ENCODE measurements at regions not wholly inside any gene's neighbourhood (a gene's known extent, or its start where the extent isn't known, plus 50 kb on each side); places are given as distances from the start of the nearest gene placed in this dataset.

- Mint-ChIP-seq H3K9me3 (ENCODE audit: unreplicated experiment) (peaks cover 36% of the 10 kb centered on the region), H3K36me3 (ENCODE audit: low read depth, unreplicated experiment) (no peaks in the 10 kb centered on the region), H3K27ac (ENCODE audit: unreplicated experiment) (no peak overlapping the region), H3K27me3 (ENCODE audit: low read depth, unreplicated experiment) (no peaks in the 10 kb centered on the region), H3K4me3 (ENCODE audit: unreplicated experiment) (no peak overlapping the region), H3K4me1 (ENCODE audit: low read depth, unreplicated experiment) (no peaks in the 10 kb centered on the region)
- no peaks in the 10 kb centered on the region for H3K4me1 ChIP-seq (ENCODE audit: insufficient read depth, low read length)
- H2AFZ ChIP-seq (ENCODE audit: low read depth, low read length), result no peak overlapping the region
- H3K27me3 ChIP-seq (ENCODE audit: insufficient read depth, low read length), result no peaks in the 10 kb centered on the region
- H3K4me3 ChIP-seq (ENCODE audit: insufficient read depth, low read depth, low read length), result no peak overlapping the region
- DNase-seq (ENCODE audit: low read depth) (no peak), FAIRE-seq (no peak)
- H4K20me1 ChIP-seq (ENCODE audit: insufficient read depth, low read length), result no peaks in the 10 kb centered on the region
- H3K27ac ChIP-seq (ENCODE audit: low read depth, low read length), result no peak overlapping the region
- no peaks in the 10 kb centered on the region for H3K9me3 ChIP-seq (ENCODE audit: insufficient read depth, low read depth, low read length)
- H3K79me2 ChIP-seq (ENCODE audit: insufficient read depth, low read length), result no peaks in the 10 kb centered on the region
- TF ChIP-seq CTCF (IDR thresholded peaks at IDR 0.05; ENCODE audit: insufficient read depth, low read depth, low read length), result no peak
- TF ChIP-seq EZH2 (IDR thresholded peaks at IDR 0.05; ENCODE audit: insufficient read depth, low read length), result no peak
- no peaks in the 10 kb centered on the region for H3K36me3 ChIP-seq (ENCODE audit: insufficient read depth, low read length)
- H3K4me2 ChIP-seq (ENCODE audit: low read length), result no peak overlapping the region
- no peak overlapping the region for H3K9ac ChIP-seq (ENCODE audit: low read length)
These were observed 73.0 kb upstream of the MRPS6 start for GRCh38 chr21:34000375-34000774.

DNA sequence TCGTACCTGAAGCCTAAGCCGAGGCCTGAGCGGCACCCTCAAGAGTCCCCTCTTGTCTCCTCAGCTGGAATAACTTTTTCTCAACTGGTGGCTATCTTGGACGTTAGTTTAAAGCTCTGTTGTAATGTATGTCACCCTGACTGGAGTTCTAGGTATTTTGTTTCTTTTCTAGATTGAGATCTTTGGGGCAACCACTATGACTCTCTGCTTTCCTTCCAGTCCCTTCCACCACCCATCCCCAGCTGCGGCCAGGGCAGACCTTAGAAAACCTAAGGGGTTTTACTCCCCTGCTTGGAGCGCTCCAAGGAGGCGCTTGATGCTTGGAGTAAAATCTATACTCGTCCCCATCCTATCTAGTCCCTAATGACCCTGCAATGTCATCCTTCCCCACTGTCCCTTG is 74.6 kb upstream of the MRPS6 start:
- H3K27ac Mint-ChIP-seq (ENCODE audit: unreplicated experiment), result no peak overlapping the region
- Histone ChIP-seq H3K9ac (ENCODE audit: low read length) (no peak overlapping the region), H2AFZ (ENCODE audit: low read depth, low read length) (no peak overlapping the region), H3K4me2 (ENCODE audit: low read length) (no peak overlapping the region), H3K27me3 (ENCODE audit: insufficient read depth, low read length) (no peaks in the 10 kb centered on the region), H3K79me2 (ENCODE audit: insufficient read depth, low read length) (no peaks in the 10 kb centered on the region), H3K4me3 (ENCODE audit: insufficient read depth, low read depth, low read length) (no peak overlapping the region), H3K36me3 (ENCODE audit: insufficient read depth, low read length) (no peaks in the 10 kb centered on the region), H4K20me1 (ENCODE audit: insufficient read depth, low read length) (no peaks in the 10 kb centered on the region), H3K4me1 (ENCODE audit: insufficient read depth, low read length) (no peaks in the 10 kb centered on the region), H3K9me3 (ENCODE audit: insufficient read depth, low read depth, low read length) (no peaks in the 10 kb centered on the region), H3K27ac (ENCODE audit: low read depth, low read length) (no peak overlapping the region)
- H3K4me3 Mint-ChIP-seq (ENCODE audit: unreplicated experiment), result no peak overlapping the region
- FAIRE-seq, result no peak
- TF ChIP-seq EZH2 (IDR thresholded peaks at IDR 0.05; ENCODE audit: insufficient read depth, low read length) (no peak), CTCF (IDR thresholded peaks at IDR 0.05; ENCODE audit: insufficient read depth, low read depth, low read length) (no peak)
- H3K36me3 Mint-ChIP-seq (ENCODE audit: low read depth, unreplicated experiment), result no peaks in the 10 kb centered on the region
- no peaks in the 10 kb centered on the region for H3K4me1 Mint-ChIP-seq (ENCODE audit: low read depth, unreplicated experiment)
- no peaks in the 10 kb centered on the region for H3K27me3 Mint-ChIP-seq (ENCODE audit: low read depth, unreplicated experiment)
- peaks cover 30% of the 10 kb centered on the region for H3K9me3 Mint-ChIP-seq (ENCODE audit: unreplicated experiment)
- DNase-seq (ENCODE audit: low read depth), result no peak

GRCh38 chr21:33998402-33998801 is 75.0 kb upstream of the MRPS6 start:
- H3K9ac ChIP-seq (ENCODE audit: low read length), result no peak overlapping the region
- Mint-ChIP-seq H3K36me3 (ENCODE audit: low read depth, unreplicated experiment) (peaks cover 1% of the 10 kb centered on the region), H3K4me1 (ENCODE audit: low read depth, unreplicated experiment) (no peaks in the 10 kb centered on the region), H3K9me3 (ENCODE audit: unreplicated experiment) (peaks cover 30% of the 10 kb centered on the region), H3K27me3 (ENCODE audit: low read depth, unreplicated experiment) (no peaks in the 10 kb centered on the region), H3K27ac (ENCODE audit: unreplicated experiment) (no peak overlapping the region), H3K4me3 (ENCODE audit: unreplicated experiment) (no peak overlapping the region)
- no peaks in the 10 kb centered on the region for H3K79me2 ChIP-seq (ENCODE audit: insufficient read depth, low read length)
- TF ChIP-seq EZH2 (IDR thresholded peaks at IDR 0.05; ENCODE audit: insufficient read depth, low read length) (no peak), CTCF (IDR thresholded peaks at IDR 0.05; ENCODE audit: insufficient read depth, low read depth, low read length) (no peak)
- FAIRE-seq, result no peak
- no peak overlapping the region for H2AFZ ChIP-seq (ENCODE audit: low read depth, low read length)
- H3K4me1 ChIP-seq (ENCODE audit: insufficient read depth, low read length), result no peaks in the 10 kb centered on the region
- no peaks in the 10 kb centered on the region for H3K27me3 ChIP-seq (ENCODE audit: insufficient read depth, low read length)
- H3K4me2 ChIP-seq (ENCODE audit: low read length), result no peak overlapping the region
- no peaks in the 10 kb centered on the region for H4K20me1 ChIP-seq (ENCODE audit: insufficient read depth, low read length)
- no peak overlapping the region for H3K27ac ChIP-seq (ENCODE audit: low read depth, low read length)
- H3K9me3 ChIP-seq (ENCODE audit: insufficient read depth, low read depth, low read length), result no peaks in the 10 kb centered on the region
- H3K4me3 ChIP-seq (ENCODE audit: insufficient read depth, low read depth, low read length), result no peak overlapping the region
- H3K36me3 ChIP-seq (ENCODE audit: insufficient read depth, low read length), result no peaks in the 10 kb centered on the region
- DNase-seq (ENCODE audit: low read depth), result no peak
